ENCODE measurements at regions not wholly inside any gene's neighbourhood (a gene's known extent, or its start where the extent isn't known, plus 50 kb on each side); places are given as distances from the start of the nearest gene placed in this dataset.

- Histone ChIP-seq H3F3A (ENCODE audit: insufficient read depth, low read length, poor library complexity, severe bottlenecking) (no peaks in the 10 kb centered on the region), H3K9me3 (ENCODE audit: low read length) (no peaks in the 10 kb centered on the region), H4K20me1 (ENCODE audit: insufficient read depth) (no peaks in the 10 kb centered on the region), H3K36me3 (ENCODE audit: insufficient read depth, low read length) (no peaks in the 10 kb centered on the region), H2AFZ (ENCODE audit: low read depth, low read length) (no peak overlapping the region), H3K27me3 (ENCODE audit: insufficient read depth, low read depth, low read length) (no peaks in the 10 kb centered on the region), H3K27ac (ENCODE audit: low read length) (no peak overlapping the region), H3K4me2 (ENCODE audit: low read length) (no peak overlapping the region), H3K79me2 (replicated peaks; ENCODE audit: insufficient read depth, low read length) (no peaks in the 10 kb centered on the region), H3K9me2 (ENCODE audit: insufficient read depth, low read length) (no peaks in the 10 kb centered on the region), H3K4me3 (ENCODE audit: low read length) (no peak overlapping the region), H3K9ac (ENCODE audit: low read length) (no peak overlapping the region)
- no peak for TF ChIP-seq TAF1 (IDR thresholded peaks at IDR 0.05; ENCODE audit: low read depth)
Measured at GRCh38 chr9:107397076-107398044, 92.2 kb downstream of the KLF4 start.

GRCh38 chr9:107394264-107394663 lies 95.3 kb downstream of the KLF4 start:
- no peak for TF ChIP-seq MXI1 (conservative IDR thresholded peaks at IDR 0.05; ENCODE audit: poor library complexity, severe bottlenecking)
- H2AFZ ChIP-seq (ENCODE audit: low read depth, low read length): no peak overlapping the region
- H3K36me3 ChIP-seq (ENCODE audit: insufficient read depth, low read length): no peaks in the 10 kb centered on the region
- H3K4me3 ChIP-seq (ENCODE audit: low read length): no peak overlapping the region
- no peaks in the 10 kb centered on the region for H3K9me3 ChIP-seq (ENCODE audit: low read length)
- H4K20me1 ChIP-seq (ENCODE audit: insufficient read depth): no peaks in the 10 kb centered on the region
- H3K79me2 ChIP-seq (replicated peaks; ENCODE audit: insufficient read depth, low read length): no peaks in the 10 kb centered on the region
- H3K4me2 ChIP-seq (ENCODE audit: low read length): no peak overlapping the region
- H3K27ac ChIP-seq (ENCODE audit: low read length): no peak overlapping the region
- no peaks in the 10 kb centered on the region for H3K9me2 ChIP-seq (ENCODE audit: insufficient read depth, low read length)
- H3K9ac ChIP-seq (ENCODE audit: low read length): no peak overlapping the region
- no peaks in the 10 kb centered on the region for H3K27me3 ChIP-seq (ENCODE audit: insufficient read depth, low read depth, low read length)
- H3F3A ChIP-seq (ENCODE audit: insufficient read depth, low read length, poor library complexity, severe bottlenecking): no peaks in the 10 kb centered on the region

- H2AFZ ChIP-seq (ENCODE audit: low read depth, low read length): no peak overlapping the region
- H3K79me2 ChIP-seq (replicated peaks; ENCODE audit: insufficient read depth, low read length): no peaks in the 10 kb centered on the region
- H3K9me2 ChIP-seq (ENCODE audit: insufficient read depth, low read length): no peaks in the 10 kb centered on the region
- H3F3A ChIP-seq (ENCODE audit: insufficient read depth, low read length, poor library complexity, severe bottlenecking): no peaks in the 10 kb centered on the region
- no peak overlapping the region for H3K4me2 ChIP-seq (ENCODE audit: low read length)
- no peak overlapping the region for H3K4me3 ChIP-seq (ENCODE audit: low read length)
- H3K9me3 ChIP-seq (ENCODE audit: low read length): no peaks in the 10 kb centered on the region
- H3K36me3 ChIP-seq (ENCODE audit: insufficient read depth, low read length): no peaks in the 10 kb centered on the region
- H4K20me1 ChIP-seq (ENCODE audit: insufficient read depth): no peaks in the 10 kb centered on the region
- H3K27ac ChIP-seq (ENCODE audit: low read length): no peak overlapping the region
- H3K27me3 ChIP-seq (ENCODE audit: insufficient read depth, low read depth, low read length): no peaks in the 10 kb centered on the region
- TF ChIP-seq MXI1 (conservative IDR thresholded peaks at IDR 0.05; ENCODE audit: poor library complexity, severe bottlenecking): no peak
- no peak for TF ChIP-seq RAD21 (conservative IDR thresholded peaks at IDR 0.05)
- no peak for TF ChIP-seq CTCF (IDR thresholded peaks at IDR 0.05; ENCODE audit: poor library complexity, severe bottlenecking)
- no peak for TF ChIP-seq REST (IDR thresholded peaks at IDR 0.05; ENCODE audit: borderline replicate concordance)
- TF ChIP-seq TAF1 (IDR thresholded peaks at IDR 0.05; ENCODE audit: low read depth): no peak
- TF ChIP-seq SMC3 (conservative IDR thresholded peaks at IDR 0.05; ENCODE audit: poor library complexity): no peak
- TF ChIP-seq EP300 (conservative IDR thresholded peaks at IDR 0.05; ENCODE audit: poor library complexity, severe bottlenecking): no peak
- no peak for TF ChIP-seq POLR2AphosphoS5 (IDR thresholded peaks at IDR 0.05)
- no peak for TF ChIP-seq EZH2 (IDR thresholded peaks at IDR 0.05; ENCODE audit: borderline replicate concordance, insufficient read depth, low read length, poor library complexity, severe bottlenecking)
- H3K9ac ChIP-seq (ENCODE audit: low read length): no peak overlapping the region
Measured at GRCh38 chr9:107390778-107391177, 98.8 kb downstream of the KLF4 start.
